ENCODE measurements at regions not wholly inside any gene's neighbourhood (a gene's known extent, or its start where the extent isn't known, plus 50 kb on each side); places are given as distances from the start of the nearest gene placed in this dataset.

- Histone ChIP-seq H3K9me3 (ENCODE audit: insufficient read depth, low read length) (no peaks in the 10 kb centered on the region), H3K4me3 (ENCODE audit: insufficient read depth, low read length, poor library complexity, severe bottlenecking) (no peak overlapping the region), H2AFZ (ENCODE audit: low read depth, low read length, severe bottlenecking) (no peak overlapping the region), H3K9me2 (replicated peaks; ENCODE audit: insufficient read depth, low read length) (no peaks in the 10 kb centered on the region), H3F3A (ENCODE audit: insufficient read depth) (no peaks in the 10 kb centered on the region), H3K27ac (ENCODE audit: low read depth, low read length) (no peak overlapping the region), H3K36me3 (ENCODE audit: low read length) (no peaks in the 10 kb centered on the region), H3K79me2 (ENCODE audit: insufficient read depth, low read length) (no peaks in the 10 kb centered on the region), H3K9ac (ENCODE audit: low read length) (no peak overlapping the region), H3K27me3 (ENCODE audit: low read length) (no peaks in the 10 kb centered on the region), H3K4me2 (ENCODE audit: low read depth, low read length, poor library complexity, severe bottlenecking) (no peak overlapping the region), H4K20me1 (ENCODE audit: low read depth, low read length) (no peaks in the 10 kb centered on the region)
- no peak for TF ChIP-seq EZH2phosphoT487 (conservative IDR thresholded peaks at IDR 0.05; ENCODE audit: low read length)
- TF ChIP-seq, protein P1, sequence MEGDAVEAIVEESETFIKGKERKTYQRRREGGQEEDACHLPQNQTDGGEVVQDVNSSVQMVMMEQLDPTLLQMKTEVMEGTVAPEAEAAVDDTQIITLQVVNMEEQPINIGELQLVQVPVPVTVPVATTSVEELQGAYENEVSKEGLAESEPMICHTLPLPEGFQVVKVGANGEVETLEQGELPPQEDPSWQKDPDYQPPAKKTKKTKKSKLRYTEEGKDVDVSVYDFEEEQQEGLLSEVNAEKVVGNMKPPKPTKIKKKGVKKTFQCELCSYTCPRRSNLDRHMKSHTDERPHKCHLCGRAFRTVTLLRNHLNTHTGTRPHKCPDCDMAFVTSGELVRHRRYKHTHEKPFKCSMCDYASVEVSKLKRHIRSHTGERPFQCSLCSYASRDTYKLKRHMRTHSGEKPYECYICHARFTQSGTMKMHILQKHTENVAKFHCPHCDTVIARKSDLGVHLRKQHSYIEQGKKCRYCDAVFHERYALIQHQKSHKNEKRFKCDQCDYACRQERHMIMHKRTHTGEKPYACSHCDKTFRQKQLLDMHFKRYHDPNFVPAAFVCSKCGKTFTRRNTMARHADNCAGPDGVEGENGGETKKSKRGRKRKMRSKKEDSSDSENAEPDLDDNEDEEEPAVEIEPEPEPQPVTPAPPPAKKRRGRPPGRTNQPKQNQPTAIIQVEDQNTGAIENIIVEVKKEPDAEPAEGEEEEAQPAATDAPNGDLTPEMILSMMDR (IDR thresholded peaks at IDR 0.05; ENCODE audit: insufficient read depth, low read length, poor library complexity, severe bottlenecking), result no peak
These were observed 404.4 kb downstream of the AACS start for GRCh38 chr12:125469683-125470082.

GRCh38 chr12:125470838-125471783, 405.9 kb downstream of the AACS start:
- H2AFZ ChIP-seq (ENCODE audit: low read depth, low read length, severe bottlenecking), result no peak overlapping the region
- no peaks in the 10 kb centered on the region for H3K27me3 ChIP-seq (ENCODE audit: low read length)
- no peaks in the 10 kb centered on the region for H3K9me3 ChIP-seq (ENCODE audit: insufficient read depth, low read length)
- H3K4me2 ChIP-seq (ENCODE audit: low read depth, low read length, poor library complexity, severe bottlenecking), result no peak overlapping the region
- no peak overlapping the region for H3K9ac ChIP-seq (ENCODE audit: low read length)
- H4K20me1 ChIP-seq (ENCODE audit: low read depth, low read length), result no peaks in the 10 kb centered on the region
- H3K36me3 ChIP-seq (ENCODE audit: low read length), result no peaks in the 10 kb centered on the region
- TF ChIP-seq, protein P1 (IDR thresholded peaks at IDR 0.05; ENCODE audit: insufficient read depth, low read length, poor library complexity, severe bottlenecking), result no peak
- TF ChIP-seq EZH2phosphoT487 (conservative IDR thresholded peaks at IDR 0.05; ENCODE audit: low read length), result no peak
- H3K9me2 ChIP-seq (replicated peaks; ENCODE audit: insufficient read depth, low read length), result no peaks in the 10 kb centered on the region
- no peak overlapping the region for H3K4me3 ChIP-seq (ENCODE audit: insufficient read depth, low read length, poor library complexity, severe bottlenecking)
- no peak overlapping the region for H3K27ac ChIP-seq (ENCODE audit: low read depth, low read length)
- H3K79me2 ChIP-seq (ENCODE audit: insufficient read depth, low read length), result no peaks in the 10 kb centered on the region
- no peaks in the 10 kb centered on the region for H3F3A ChIP-seq (ENCODE audit: insufficient read depth)

DNA sequence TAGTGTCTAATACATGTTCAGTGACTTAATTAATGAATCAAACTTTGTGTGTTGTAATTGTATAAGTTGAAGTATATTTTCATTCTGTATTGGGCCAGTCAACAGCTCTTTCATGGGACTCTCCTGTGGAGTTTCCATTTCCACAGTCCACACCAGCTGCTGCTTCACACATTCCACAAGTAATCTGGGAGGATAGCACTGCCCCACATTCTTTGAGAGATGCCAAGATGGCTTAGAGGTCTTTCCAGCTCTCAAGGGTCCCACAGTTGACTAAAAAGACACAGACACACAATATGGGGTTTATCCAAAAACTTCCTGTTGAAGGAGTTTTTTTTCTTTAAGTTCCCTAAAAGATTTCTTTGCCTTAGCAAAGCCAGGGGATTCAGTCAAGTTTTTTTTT, 408.3 kb downstream of the AACS start:
- Histone ChIP-seq H3K27ac (ENCODE audit: low read depth, low read length) (no peak overlapping the region), H3K9ac (ENCODE audit: low read length) (no peak overlapping the region), H2AFZ (ENCODE audit: low read depth, low read length, severe bottlenecking) (no peak overlapping the region), H3K9me2 (replicated peaks; ENCODE audit: insufficient read depth, low read length) (no peaks in the 10 kb centered on the region), H3K36me3 (ENCODE audit: low read length) (no peaks in the 10 kb centered on the region), H3K4me2 (ENCODE audit: low read depth, low read length, poor library complexity, severe bottlenecking) (no peak overlapping the region), H3K27me3 (ENCODE audit: low read length) (no peaks in the 10 kb centered on the region), H3K4me3 (ENCODE audit: insufficient read depth, low read length, poor library complexity, severe bottlenecking) (no peak overlapping the region), H3F3A (ENCODE audit: insufficient read depth) (no peaks in the 10 kb centered on the region), H3K79me2 (ENCODE audit: insufficient read depth, low read length) (no peaks in the 10 kb centered on the region), H3K9me3 (ENCODE audit: insufficient read depth, low read length) (no peaks in the 10 kb centered on the region), H4K20me1 (ENCODE audit: low read depth, low read length) (no peaks in the 10 kb centered on the region)
- TF ChIP-seq, protein P1 (IDR thresholded peaks at IDR 0.05; ENCODE audit: insufficient read depth, low read length, poor library complexity, severe bottlenecking), result no peak
- no peak for TF ChIP-seq EZH2phosphoT487 (conservative IDR thresholded peaks at IDR 0.05; ENCODE audit: low read length)
